Endodermal cell (in vitro differentiated cells): ENCODE measurements at regions not wholly inside any gene's neighbourhood (a gene's known extent, or its start where the extent isn't known, plus 50 kb on each side); places are given as distances from the start of the nearest gene placed in this dataset.

Experiments used
- DNase-seq: peaks from one replicate; pipeline ENCODE4 v3.0.0-alpha.2; 2017
- H3K27ac ChIP-seq: 2 replicates; pipeline ENCODE4 v1.5.1; 2013; ENCODE audit warnings: mild to moderate bottlenecking, low read depth, low read length, moderate library complexity
- H3K27me3 ChIP-seq: 2 replicates; pipeline ENCODE4 v1.6.1; 2013; ENCODE audit warnings: mild to moderate bottlenecking, low read length, moderate library complexity; ENCODE audit not compliant: insufficient read depth, control insufficient read depth, poor library complexity, severe bottlenecking
- H3K36me3 ChIP-seq: 2 replicates; pipeline ENCODE4 v1.7.0; 2013; ENCODE audit warnings: mild to moderate bottlenecking, low read length, moderate library complexity; ENCODE audit not compliant: control insufficient read depth, insufficient read depth
- H3K4me1 ChIP-seq: one replicate; pipeline ENCODE4 v1.7.0; 2013; ENCODE audit warnings: low read length; ENCODE audit not compliant: control insufficient read depth, insufficient read depth
- H3K4me3 ChIP-seq: 2 replicates; pipeline ENCODE4 v1.5.1; 2013; ENCODE audit warnings: mild to moderate bottlenecking, low read length, moderate library complexity
- H3K9ac ChIP-seq: 2 replicates; pipeline ENCODE4 v1.6.1; 2013; ENCODE audit warnings: mild to moderate bottlenecking, low read length, moderate library complexity; ENCODE audit not compliant: poor library complexity, severe bottlenecking; ENCODE audit errors: extremely low read depth
- H3K9me3 ChIP-seq: 2 replicates; pipeline ENCODE4 v1.6.1; 2013; ENCODE audit warnings: mild to moderate bottlenecking, low read length, moderate library complexity; ENCODE audit not compliant: control insufficient read depth
- H3K27ac Mint-ChIP-seq: 2 replicates; pipeline ENCODE4 v1.8.0; 2020; ENCODE audit warnings: mixed read lengths
- H3K27me3 Mint-ChIP-seq: 2 replicates; pipeline ENCODE4 v1.8.0; 2021; ENCODE audit warnings: mild to moderate bottlenecking, mixed read lengths; ENCODE audit not compliant: insufficient read depth
- H3K36me3 Mint-ChIP-seq: 2 replicates; pipeline ENCODE4 v1.8.0; 2020; ENCODE audit warnings: low read depth, mixed read lengths
- H3K4me1 Mint-ChIP-seq: 2 replicates; pipeline ENCODE4 v1.8.0; 2020; ENCODE audit warnings: mixed read lengths
- H3K4me3 Mint-ChIP-seq: 2 replicates; pipeline ENCODE4 v1.8.0; 2020; ENCODE audit warnings: mild to moderate bottlenecking, moderate library complexity, mixed read lengths
- H3K9me3 Mint-ChIP-seq: 2 replicates; pipeline ENCODE4 v1.8.0; 2020; ENCODE audit warnings: mild to moderate bottlenecking, mixed read lengths
- WGBS, 2 experiments: methylation state at CpG; one replicate each; pipeline versions ENCODE4 v1.1.5 to v1.1.7; 2013; ENCODE audit warnings: missing lambda C conversion rate in 2 of 2, mixed read lengths in 1 of 2; ENCODE audit not compliant: insufficient coverage in 1 of 2, insufficient read length in 1 of 2; 5-methylcytosine and 5-hydroxymethylcytosine counted together
- TF ChIP-seq, protein P1 (sequence below): fragments of 200-600 bp; sonication (generic); conservative IDR thresholded peaks from 2 replicates; pipeline ENCODE4 v1.5.0; 2021; ENCODE audit warnings: antibody characterized with exemption, mild to moderate bottlenecking

GRCh38 chr12:67112586-67112985 lies 156.6 kb upstream of the CAND1 start:
- no peaks in the 10 kb centered on the region for H3K9me3 Mint-ChIP-seq

DNA sequence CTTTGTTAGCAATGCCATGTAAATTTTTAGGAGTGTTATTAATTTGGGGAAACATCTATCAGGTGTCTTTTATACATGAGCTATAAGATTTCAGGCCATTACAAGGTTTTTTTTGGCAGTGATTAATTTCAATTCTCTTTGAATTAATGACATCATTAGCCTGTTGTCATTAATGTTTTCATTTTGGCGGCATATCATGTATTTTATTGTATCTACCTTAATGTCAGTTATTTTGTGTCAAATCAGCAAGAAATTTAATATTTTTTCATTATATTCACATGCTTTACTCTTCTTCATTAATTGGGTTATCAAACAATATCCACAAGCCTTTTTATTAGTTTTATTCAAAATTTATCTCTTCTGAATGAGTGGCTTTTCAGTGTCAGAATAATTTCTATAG lies 153.0 kb upstream of the CAND1 start:
- Histone ChIP-seq H3K9me3 (no peaks in the 10 kb centered on the region), H3K4me1 (peaks cover under 1% of the 10 kb centered on the region), H3K27me3 (peaks cover 29% of the 10 kb centered on the region), H3K36me3 (no peaks in the 10 kb centered on the region), H3K9ac (no peak overlapping the region), H3K27ac (no peak overlapping the region), H3K4me3 (no peak overlapping the region)
- Mint-ChIP-seq H3K4me3 (no peak overlapping the region), H3K27ac (no peak overlapping the region), H3K36me3 (no peaks in the 10 kb centered on the region), H3K27me3 (peaks cover 24% of the 10 kb centered on the region), H3K4me1 (peaks cover 11% of the 10 kb centered on the region), H3K9me3 (no peaks in the 10 kb centered on the region)
- no peak for DNase-seq
- TF ChIP-seq, protein P1, sequence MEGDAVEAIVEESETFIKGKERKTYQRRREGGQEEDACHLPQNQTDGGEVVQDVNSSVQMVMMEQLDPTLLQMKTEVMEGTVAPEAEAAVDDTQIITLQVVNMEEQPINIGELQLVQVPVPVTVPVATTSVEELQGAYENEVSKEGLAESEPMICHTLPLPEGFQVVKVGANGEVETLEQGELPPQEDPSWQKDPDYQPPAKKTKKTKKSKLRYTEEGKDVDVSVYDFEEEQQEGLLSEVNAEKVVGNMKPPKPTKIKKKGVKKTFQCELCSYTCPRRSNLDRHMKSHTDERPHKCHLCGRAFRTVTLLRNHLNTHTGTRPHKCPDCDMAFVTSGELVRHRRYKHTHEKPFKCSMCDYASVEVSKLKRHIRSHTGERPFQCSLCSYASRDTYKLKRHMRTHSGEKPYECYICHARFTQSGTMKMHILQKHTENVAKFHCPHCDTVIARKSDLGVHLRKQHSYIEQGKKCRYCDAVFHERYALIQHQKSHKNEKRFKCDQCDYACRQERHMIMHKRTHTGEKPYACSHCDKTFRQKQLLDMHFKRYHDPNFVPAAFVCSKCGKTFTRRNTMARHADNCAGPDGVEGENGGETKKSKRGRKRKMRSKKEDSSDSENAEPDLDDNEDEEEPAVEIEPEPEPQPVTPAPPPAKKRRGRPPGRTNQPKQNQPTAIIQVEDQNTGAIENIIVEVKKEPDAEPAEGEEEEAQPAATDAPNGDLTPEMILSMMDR, result no peak
- WGBS, 2 experiments, result no CpG with 5 or more reads among the region's 1 CpG

More at GRCh38 chr12:67112586-67112985, 156.6 kb upstream of the CAND1 start:
- TF ChIP-seq, protein P1, result no peak
- no peak for DNase-seq
- H3K36me3 Mint-ChIP-seq, result no peaks in the 10 kb centered on the region
- H3K4me1 ChIP-seq, result peaks cover 3% of the 10 kb centered on the region
- 89 to 94% methylated on average over 3 to 5 of the region's 5 CpGs for WGBS, 2 experiments
- no peak overlapping the region for H3K27ac ChIP-seq
- peaks cover 54% of the 10 kb centered on the region for H3K27me3 ChIP-seq
- no peaks in the 10 kb centered on the region for H3K9me3 ChIP-seq
- H3K4me1 Mint-ChIP-seq, result peaks cover 11% of the 10 kb centered on the region
- H3K27ac Mint-ChIP-seq, result no peak overlapping the region
- H3K9ac ChIP-seq, result no peak overlapping the region
- peaks cover 44% of the 10 kb centered on the region for H3K27me3 Mint-ChIP-seq
- H3K4me3 Mint-ChIP-seq, result no peak overlapping the region
- no peak overlapping the region for H3K4me3 ChIP-seq
- no peaks in the 10 kb centered on the region for H3K36me3 ChIP-seq

- H3K27me3 Mint-ChIP-seq, result peaks cover 23% of the 10 kb centered on the region
- H3K4me3 Mint-ChIP-seq, result no peak overlapping the region
- peaks cover 8% of the 10 kb centered on the region for H3K4me1 Mint-ChIP-seq
- TF ChIP-seq, protein P1, result no peak
- Histone ChIP-seq H3K9me3 (no peaks in the 10 kb centered on the region), H3K36me3 (no peaks in the 10 kb centered on the region), H3K4me1 (peaks cover 6% of the 10 kb centered on the region), H3K27me3 (peaks cover 21% of the 10 kb centered on the region), H3K4me3 (no peak overlapping the region), H3K9ac (no peak overlapping the region), H3K27ac (no peak overlapping the region)
- DNase-seq, result no peak
- no peaks in the 10 kb centered on the region for H3K36me3 Mint-ChIP-seq
- no peaks in the 10 kb centered on the region for H3K9me3 Mint-ChIP-seq
- no peak overlapping the region for H3K27ac Mint-ChIP-seq
Measured at GRCh38 chr12:67122584-67122983, 146.6 kb upstream of the CAND1 start.
